ENCODE measurements at regions not wholly inside any gene's neighbourhood (a gene's known extent, or its start where the extent isn't known, plus 50 kb on each side); places are given as distances from the start of the nearest gene placed in this dataset.
"Not testable (repeated sequence)": the region's sequence is repeated elsewhere in the genome, so short reads cannot be mapped to it uniquely, and the experiment has no call there.

DNA sequence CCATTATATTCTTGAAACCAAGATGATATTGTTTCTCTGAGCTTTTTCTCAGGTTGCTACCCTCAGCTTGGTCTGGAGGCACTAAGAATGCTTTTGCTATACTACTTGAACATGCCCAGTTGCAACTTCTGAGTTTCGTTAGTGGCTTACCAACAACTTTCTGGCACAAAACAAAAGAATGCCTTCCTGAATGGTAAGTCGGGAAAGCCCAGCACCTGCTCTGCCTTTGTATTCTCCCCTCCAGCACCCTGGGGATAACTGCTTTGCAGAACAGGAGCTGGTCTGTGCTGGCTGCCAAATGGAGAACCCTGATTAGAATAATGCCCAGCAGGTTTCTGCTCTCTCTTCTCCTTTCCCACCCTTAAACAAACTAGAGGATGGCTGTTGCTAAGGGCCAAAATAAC is 149.3 kb downstream of the TGFB2 start:
- no peak for DNase-seq

DNA sequence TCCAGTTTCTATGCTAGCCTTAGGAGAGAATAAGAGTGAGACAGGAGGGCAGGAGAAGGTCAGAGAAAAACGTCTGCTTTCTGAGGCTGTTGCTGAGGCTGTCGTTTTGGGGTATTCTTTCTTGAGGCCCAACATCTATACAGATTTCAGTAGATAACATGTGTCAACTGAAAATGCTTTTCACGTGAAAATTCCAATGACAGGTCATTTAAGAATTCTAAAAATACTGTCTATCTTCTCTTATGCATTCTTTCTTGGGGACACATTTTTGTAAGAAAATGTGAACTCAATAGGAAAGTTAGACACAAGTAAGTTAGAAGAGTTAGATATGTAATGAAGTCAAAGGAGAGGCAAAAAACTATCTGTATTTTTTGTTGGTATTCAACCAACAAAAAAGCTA is 150.8 kb downstream of the TGFB2 start:
- DNase-seq: no peak

DNA sequence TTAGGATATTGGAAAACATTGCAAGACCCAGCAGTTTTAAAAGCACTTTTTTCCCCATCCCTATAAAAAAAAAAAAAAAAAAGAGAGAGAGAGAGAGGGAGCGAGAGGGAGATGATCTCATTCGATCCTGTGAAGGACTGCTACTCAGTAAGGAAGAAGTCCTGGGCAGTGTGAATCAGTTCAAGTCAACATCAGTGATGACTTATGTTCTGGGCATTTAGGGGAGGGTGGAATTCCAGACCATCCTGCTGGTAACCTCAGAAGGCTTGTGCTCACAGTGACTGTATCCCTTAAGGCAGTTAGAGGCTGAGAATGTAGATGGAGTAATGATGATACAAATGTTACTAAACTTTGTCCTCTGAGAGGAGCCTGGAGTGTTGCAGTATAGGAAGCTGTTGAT is 151.4 kb downstream of the TGFB2 start:
- DNase-seq: peak; percentile 97

DNA sequence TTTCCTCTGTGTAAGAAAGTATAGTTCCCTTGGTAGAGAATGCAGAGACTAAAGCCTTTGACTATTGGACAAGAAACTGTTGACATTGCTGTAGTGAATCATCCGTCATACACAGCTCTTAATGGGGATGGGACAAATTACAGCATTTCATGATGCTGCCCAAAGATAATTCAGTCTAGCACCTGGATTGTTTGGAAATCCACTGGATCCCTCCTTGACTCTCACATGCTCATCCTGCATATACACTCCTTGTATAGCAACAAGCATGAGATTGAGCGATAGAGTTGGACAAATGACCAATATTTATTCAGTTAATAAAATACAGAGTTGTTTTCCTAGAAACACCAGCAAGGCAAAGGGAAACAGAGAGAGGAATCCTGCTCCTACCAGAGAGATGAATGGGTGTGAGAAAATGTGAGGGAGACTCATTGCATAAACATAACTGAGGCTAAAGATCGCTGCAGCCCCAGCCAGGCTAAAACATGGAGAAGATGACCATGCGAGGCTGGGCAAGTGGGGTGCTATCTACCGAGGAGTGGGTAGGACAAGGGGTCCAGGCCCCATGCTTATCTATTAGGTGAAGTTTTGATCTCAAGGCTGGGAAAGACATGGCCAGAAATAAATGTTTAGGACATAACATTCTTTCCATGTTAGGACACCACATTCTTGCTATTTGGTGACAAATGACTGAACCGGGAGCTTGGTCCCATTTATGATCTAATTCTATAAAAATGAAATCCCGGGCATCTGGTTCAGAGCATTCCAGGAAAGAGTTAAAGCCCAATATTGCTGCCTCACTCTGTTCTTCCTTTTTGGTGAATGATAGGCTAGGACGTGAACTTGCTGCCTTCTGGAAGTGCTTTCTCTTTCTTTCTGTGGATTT is 153.2 kb downstream of the TGFB2 start:
- no peak for DNase-seq

DNA sequence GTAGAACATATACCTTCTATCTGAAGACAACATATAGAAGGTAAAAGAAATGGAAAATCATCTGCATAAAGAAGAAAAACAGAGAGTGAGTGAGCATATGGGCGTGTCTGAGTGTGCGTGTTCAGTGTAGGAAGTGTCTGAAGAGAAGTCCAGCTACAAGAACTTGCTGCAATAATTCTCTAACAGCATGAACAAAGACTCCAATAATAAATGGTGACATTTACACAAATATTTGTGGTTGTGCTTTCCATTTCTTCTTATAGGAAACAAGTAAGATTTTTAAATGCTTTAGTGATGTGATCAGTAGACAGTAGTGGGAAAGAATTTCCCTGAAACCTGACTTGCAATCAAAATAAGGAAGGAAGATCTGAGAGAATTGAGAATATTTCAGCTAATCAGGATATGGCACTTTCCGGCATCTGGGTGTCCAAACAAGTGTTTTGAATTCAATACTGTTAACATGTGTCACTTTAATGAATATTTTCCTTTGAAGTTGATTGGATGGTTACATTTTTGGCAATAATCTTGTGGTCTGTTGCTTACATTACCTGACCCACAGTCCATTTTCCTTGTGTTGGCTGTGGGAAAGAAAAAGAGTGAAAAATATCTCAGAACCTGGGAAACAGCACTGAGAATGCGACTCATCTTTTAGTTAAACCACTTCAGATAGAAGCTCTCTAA is 154.0 kb downstream of the TGFB2 start:
- DNase-seq: peak; percentile 43

DNA sequence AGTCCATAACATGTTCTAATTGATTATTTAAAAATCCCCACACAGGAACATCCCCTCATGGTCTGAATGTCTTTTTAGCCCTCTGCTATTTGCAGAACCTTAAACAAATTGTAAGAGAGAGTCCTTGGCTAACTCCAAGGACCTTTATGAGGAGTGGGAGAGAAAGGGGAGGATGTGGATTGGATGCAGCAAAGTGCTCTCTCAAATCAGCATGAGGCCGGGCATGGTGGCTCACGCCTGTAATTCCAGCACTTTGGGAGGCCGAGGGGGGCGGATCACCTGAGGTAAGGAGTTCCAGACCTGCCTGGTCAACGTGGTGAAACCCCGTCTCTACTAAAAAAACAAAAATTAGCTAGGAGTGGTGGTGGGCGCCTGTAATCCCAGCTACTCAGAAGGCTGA is 154.8 kb downstream of the TGFB2 start:
- no peak for DNase-seq

DNA sequence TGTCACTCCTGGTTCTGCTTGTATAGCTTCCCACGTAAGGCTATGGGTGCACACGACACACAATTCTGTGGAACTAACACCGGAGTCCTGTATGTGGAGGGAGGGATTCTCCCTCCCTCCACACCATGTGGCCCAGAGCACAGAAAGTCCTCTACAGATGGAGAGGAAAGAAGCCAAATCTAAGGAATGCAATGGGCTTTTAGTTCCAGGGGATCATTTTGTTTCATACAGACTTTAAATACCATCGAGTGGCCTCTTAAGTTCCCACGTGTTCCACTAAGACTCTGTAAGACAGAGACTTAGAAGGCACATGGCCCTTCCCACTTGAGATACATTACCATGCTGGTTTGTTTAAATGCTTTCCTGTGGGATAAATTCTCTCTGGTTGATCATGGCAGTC is 156.0 kb downstream of the TGFB2 start:
- DNase-seq: no peak

DNA sequence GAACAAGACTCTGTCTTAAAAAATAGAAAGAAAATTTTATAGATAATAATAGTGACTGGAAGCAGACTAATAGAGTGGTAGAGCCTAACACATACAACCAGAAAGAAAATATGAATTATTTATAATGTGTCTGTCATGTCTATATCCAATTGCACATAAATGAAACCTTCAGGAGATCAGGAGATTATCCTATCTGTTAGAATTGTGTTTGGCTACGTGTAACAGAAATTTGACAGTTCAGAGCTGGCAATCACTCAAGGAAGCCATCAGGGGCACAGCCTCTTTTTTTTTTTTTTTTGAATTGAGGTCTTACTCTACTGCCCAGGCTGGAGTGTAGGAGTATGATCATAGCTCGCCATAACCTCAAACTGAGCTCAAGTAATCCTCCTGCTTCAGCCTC is 157.2 kb downstream of the TGFB2 start:
- no peak for DNase-seq

DNA sequence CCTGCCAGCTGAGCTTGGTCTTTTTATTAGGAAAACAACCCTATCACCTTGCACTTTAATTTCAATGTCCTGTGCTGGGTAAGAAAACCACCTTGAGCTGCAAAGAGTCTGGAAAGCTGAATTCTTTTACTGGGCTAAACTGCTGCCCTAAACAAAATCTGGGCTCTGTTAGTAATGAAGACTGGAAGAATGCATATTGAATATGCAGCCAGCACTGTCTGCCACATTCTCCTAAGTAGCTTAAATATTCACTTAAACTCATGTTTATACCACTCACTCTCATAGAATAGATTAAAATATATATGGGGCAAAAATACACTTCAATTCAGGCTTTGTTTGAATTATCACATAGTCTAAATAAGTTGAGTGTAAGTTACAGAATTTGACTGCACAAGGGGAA is 158.0 kb downstream of the TGFB2 start:
- no peak for DNase-seq

DNA sequence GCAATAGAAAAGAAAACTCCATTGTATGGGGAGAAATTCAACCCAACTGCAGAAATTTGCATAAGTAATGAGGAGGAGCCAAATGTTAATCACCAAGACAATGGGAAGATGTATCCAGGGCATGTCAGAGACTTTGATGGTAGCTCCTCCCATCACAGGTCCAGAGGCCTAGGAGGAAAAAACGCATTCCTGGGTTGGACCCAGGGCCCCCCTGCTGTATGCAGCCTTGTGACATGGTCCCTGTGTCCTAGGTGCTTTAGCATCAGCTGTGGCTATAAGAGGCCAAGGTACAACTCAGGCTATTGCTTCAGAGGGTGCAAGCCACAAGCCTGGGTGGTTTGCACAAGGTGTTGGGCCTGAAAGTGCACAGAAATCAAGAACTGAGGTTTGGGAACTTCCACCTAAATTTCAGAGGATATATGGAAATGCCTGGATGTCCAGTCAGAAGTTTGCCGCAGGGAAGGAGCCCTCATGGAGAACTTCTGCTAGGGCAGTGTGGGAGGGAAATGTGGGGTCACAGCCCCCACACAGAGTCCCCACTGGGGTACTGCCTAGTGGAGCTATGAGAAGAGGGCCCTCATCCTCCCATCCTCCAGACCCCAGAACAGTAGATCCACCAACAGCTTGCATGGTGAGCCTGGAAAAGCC is 162.3 kb downstream of the TGFB2 start:
- DNase-seq: no peak

DNA sequence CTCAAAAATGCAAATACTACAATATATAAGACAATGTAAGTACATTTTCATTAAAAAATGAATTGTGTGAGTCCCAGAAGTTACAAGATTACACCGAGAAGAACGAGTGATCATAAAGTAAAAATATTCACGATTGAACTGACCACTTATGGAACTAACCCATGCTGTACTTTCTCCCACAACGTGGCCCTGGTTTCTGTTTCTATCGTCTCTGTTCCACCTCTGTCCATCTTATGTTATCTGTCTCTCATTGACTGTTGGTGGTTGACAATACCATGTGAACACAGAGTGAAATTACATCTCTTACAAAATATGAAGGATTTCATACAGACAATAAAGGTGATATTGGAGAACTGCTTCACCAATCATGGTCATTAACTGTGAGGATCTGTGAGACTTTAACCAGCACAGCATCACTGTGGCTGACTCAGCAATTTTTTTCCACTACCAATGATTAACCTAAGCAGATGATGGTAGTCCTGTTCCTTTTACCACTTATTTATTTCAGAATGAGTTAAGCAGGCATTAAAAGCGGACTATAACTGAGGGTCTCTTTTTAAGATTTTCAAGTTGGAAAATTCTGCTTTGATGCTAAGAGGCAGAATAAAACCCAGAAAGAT is 165.1 kb downstream of the TGFB2 start:
- DNase-seq: no peak

DNA sequence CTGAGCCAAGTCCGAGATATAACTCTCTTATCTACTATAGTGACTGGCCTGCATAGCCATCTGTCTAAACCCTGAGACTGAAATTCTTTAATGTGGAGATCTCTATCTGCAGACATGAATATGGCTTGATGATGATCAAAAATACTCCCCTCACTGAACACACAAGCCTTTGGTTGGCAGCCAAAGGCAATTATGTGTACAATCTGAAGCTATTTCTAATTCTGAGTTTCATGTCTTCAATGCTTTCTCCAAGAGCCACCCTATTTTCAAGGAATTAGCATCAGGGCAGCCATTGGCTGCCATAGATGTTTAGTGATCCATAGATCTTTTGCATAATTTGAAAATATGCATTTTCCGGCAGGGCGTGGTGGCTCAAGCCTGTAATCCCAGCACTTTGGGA is 168.2 kb downstream of the TGFB2 start:
- no peak for DNase-seq

DNA sequence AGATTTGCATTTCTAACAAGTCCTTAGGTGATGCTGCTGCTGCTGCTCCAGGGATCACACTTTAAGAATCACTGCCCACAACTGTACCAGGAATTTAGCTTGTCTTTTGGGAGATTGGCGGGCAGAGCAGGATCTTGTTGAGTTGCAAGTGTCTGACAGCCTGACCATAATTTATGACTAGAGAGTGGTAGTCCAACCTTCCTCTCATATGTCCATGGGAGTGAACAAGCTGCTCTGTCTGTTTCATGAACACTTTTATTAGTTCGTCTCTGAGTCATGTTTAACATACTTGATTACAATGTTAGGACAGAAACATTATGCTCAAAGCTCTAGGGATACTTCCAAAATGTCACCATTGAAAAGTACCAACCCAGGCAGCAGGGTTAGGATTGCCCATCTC is 169.6 kb downstream of the TGFB2 start:
- no peak for DNase-seq

DNA sequence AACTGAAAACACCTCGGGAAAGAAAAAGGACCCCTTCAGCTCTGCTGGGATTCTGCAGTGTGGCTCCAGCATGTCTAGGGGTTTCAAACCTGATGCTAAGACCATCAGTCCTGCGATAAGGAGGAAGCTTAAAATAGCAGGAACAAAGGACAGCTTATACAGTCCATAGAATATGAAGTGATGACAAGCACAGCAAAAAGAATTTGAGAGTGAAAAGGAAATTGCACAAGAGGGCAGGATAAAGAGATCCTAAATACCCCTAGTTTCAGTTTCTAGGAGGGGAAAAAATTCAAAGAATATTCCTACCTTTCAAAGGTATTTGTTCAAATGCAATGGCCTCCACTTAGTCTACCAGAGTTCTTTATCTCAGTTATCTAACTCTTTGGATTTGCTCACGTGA is 171.4 kb downstream of the TGFB2 start:
- DNase-seq: no peak

DNA sequence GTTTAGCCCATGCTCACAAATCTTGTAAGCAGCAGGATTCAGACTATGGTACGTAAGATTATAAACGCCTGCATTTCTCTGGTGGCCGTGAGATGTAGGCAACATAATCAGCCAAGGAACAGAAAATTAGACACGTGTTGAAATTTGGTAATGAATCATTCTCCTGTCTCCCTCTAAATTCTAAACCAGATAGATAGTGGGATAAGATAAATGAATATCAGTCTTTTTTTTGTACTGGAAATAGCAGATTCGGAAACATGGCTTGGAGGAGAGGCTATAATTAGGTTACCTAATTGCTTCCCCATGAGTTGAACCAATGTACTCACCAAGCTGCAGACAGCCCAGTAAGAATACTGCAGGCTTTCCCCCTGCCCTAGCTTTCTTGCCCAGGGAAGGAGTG is 172.3 kb downstream of the TGFB2 start:
- DNase-seq: no peak

DNA sequence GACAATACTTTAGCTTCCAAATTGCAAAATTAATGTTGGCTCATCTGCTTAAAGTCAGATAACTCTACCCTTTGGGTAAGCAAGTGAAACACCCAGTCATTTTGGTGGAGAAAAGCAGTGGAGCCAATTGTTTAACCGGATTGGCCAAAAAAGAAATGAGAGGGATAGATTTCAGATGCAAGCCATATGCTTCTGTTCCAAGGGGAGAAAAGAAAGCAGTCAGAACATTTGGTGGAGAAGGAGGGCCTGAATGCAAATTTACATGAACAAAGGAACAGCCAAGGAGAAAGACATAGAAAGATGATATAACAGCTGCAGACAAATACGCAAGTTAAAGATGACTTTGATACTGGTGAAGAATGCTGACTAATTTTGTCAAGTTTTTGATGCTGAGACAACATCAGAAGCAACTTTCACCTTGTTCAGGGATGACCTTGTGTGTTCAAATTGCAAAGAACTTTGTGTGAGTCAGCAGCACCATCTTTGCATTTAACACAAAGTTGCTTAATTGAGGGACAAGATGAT is 173.1 kb downstream of the TGFB2 start:
- DNase-seq: no peak

DNA sequence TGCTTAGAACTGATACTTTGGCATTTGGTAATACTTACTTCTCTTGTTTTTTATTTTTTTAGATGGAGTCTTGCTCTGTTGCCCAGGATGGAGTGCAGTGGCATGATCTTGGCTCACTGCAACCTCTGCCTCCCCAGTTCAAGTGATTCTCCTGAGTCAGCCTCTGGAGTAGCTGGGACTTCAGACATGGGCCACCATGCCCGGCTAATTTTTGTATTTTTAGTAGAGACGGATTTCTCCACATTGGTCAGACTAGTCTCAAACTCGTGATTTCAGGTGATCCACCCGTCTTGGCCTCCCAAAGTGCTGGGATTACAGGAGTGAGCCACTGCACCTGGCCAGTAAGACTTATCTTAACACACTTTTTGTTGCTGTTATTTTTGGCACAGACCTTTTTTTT is 175.5 kb downstream of the TGFB2 start:
- DNase-seq: not testable (repeated sequence)

DNA sequence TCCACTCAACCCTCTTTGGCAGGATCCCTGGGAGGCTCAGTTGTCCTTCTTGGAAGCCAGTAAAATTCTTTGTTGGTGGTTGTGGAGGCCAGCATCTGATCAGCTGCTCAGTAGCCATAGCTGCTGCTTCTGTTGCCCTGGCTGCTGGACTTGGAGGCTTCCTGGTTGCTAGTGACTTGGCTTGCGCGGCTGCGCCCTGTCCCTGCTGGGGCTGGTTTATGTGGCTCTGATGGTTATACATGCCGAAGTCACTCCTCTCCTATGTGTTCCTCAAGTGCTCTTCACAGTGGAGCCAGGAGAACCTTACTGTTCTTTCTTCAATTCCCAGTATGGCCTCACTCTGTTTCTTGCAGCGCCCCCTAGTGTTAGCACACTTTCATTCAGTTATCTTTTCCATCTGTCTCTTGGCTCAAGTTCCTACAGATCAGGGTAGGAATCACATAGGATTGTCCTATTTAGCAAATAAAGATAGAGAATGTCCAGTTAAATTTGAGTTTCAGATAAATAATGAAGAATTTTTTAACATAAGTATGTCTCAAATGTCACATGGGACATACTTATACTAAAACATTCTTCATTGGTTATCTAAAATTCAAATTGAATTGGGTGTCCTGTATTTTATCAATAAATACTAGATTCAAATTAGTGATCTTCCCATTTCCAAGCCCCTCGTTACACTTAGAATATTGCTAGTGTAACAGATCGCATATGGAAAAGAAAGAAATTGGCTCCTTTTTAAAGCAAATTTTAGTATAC is 176.5 kb downstream of the TGFB2 start:
- no peak for DNase-seq

DNA sequence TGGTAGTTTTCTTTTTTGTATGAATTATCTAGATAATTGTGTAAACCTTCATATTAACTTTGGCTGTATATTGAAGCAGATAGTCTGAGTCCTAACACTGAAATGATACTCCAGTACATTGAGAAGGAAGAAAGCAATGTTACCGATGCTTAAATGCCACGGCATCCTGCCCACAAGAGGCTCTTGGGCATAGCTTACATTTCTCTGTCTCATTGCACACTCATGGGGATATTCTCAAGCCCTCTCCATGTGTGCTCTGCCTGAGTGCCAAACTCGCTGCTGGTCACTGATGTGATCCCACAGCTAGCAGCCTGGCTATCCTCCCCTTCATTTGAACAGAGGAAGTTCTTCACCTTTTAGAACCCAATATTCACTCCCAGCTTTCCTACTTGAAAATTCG is 179.4 kb downstream of the TGFB2 start:
- DNase-seq: no peak

DNA sequence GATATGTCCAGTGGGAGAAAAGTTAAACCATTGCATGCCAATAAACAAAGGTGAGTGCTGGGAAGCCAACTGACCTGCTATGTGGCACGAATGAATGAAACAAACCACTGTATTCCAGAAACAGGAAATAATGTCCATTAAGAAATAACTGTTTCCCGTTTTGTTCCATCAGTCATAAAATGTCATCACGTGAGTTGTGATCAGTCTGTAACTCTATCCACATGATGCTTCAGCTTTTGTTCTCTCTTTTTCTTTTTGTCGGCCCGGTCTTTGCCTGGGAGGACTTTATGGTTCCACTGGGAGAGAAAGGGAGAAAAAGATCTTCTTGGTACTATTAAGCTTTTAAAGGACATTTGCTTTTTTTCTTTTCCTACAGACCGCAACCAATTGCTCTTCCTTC is 179.9 kb downstream of the TGFB2 start:
- no peak for DNase-seq

DNA sequence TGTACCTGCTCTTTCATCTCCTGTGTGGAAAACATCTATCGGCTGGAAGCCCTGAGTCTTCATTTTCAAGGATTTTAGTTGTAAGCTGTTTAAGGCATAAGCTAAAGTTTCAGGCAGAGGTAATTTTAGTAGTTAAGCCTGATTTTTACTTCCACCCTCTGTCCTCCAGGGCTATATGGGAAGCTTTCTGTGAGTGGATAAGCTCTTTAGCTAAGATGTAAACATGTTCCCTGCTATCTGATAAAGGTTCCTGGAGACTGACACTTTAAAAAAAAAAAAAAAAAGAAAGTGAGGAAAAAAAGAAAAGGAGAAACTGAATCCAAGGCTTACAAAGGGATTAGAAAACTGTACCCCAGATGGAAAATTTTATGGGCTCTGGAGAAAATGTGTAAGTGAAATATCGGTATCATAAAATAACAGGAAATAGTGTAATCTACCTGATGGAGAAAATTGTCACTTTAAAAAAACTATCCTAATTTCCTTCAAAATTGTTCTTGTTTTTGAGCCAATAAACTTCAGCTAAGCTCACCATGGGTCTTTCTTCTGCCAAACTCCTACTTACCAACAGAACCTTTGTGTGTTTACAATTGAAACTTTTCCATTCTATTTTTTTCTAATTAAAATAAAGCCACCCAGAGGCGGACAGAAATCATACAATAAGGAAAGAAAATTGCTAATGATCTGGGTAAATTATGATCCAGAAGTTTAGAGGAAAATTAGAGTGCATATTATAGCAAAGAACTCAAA is 180.5 kb downstream of the TGFB2 start:
- no peak for DNase-seq

DNA sequence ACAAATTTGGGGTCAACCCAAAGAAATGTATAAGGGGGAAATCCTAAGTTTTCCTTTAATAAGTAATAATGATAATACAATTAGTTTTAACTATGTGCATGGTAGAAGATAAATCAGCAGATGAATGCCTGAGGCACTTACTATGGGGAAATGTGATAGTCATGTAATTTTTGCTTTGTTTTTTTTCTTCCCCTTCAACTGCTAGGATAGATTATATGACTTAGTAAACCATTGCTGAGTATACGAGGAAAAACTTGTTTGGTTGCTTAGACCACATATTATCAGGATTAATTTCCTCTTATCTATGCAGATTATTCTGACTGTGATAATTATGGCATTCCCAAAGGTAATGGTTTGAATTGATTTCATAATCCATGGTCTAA is 181.1 kb downstream of the TGFB2 start:
- no peak for DNase-seq

Measured in amniotic stem cell (primary cell).